GM19025 (cell line): ENCODE measurements at regions not wholly inside any gene's neighbourhood (a gene's known extent, or its start where the extent isn't known, plus 50 kb on each side); places are given as distances from the start of the nearest gene placed in this dataset.
"Not testable (repeated sequence)": the region's sequence is repeated elsewhere in the genome, so short reads cannot be mapped to it uniquely, and the experiment has no call there.

Experiments
- ATAC-seq: cut with Tn5 transposase; IDR thresholded peaks from one replicate; pipeline ENCODE4 v1.9.1; 2021; ENCODE audit warnings: mild to moderate bottlenecking, low read depth, moderate library complexity; ENCODE audit not compliant: unreplicated experiment

DNA sequence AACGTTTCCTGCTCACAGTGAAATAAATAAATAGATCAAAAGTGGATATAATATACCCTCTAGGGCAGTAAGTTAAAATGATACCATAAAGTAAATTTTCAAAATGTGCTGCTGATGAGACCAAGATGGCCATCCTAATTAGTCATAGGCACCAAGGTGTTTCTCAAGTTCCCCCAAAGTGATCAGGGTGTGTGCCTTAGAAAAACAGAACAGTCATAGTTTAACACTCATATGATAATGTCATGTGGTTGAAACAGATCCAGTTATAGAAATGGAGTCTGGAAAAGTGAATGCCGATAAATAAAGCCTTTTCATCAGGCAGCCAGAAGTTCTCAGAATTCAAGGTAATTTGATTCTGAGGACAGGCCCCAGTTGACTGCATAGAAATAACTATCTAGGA is 161.5 kb upstream of the CDKN2B start:
- ATAC-seq, result no peak

DNA sequence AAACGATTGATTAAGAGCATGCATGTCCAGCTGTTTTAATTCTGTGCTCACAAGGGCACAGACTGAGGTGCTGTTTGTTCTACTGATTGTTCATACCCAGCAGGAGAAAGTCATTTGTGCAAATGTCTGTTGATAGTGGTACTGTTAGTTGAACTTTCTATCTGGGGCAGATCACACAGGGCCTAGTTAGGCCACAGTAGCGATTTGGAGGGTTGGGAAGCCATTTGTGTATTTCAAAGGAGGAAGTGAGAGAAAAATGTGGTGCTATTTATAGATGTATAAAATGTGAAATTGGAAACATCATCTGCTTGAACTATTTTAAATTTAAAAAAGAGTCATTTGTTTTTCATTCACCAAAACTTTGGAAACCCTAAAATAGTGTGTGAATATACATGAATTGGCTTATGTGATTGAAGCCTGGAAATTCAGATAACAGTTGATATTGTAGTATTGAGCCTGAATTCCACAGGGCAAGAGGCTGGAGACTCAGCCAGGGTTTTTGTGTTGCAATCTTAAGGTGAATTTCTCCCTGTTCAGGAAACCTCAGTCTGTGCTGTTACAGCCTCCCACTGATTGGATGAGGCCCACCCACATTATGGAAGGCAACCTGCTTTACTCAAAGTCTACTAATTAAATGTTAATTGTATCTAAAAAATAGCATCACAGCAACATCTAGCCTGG is 162.0 kb upstream of the CDKN2B start:
- ATAC-seq, result no peak

DNA sequence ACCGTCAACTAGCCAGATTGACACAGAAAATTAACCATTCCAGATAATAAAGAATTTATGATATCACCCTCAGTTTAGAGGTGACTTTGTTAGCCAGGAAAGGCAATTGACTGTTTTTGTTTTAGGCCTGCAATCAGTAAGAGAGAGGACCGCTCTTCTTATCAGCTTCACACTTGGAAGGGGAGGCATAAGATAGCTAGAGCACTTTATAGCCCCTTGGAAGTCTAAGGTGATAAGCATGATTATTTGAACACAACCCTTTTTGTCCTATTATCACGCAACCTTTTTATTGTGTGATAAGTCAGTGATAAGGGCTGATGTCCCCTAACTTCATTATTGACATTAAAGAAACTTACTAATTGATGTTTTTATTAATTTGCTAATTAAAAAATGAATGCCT is 162.6 kb upstream of the CDKN2B start:
- ATAC-seq, result no peak

DNA sequence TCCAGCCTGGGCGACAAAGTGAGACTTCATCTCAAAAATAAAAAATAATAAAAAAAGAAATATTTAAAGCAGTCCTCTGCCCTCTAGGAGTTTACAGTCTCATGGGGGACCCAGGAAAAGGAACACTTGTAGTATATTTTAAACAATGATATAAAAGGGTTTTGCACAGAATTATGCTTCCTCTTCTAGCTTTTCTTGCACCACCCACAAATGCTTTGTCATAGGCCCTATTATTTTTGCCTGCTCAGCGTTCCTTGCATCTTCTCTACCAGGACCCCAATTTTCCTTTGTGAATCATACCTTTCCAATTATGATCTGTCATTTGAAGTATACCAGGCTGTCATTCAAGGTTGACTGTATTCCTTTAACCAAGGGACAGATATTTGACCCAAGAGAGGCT is 164.8 kb upstream of the CDKN2B start:
- no peak for ATAC-seq

DNA sequence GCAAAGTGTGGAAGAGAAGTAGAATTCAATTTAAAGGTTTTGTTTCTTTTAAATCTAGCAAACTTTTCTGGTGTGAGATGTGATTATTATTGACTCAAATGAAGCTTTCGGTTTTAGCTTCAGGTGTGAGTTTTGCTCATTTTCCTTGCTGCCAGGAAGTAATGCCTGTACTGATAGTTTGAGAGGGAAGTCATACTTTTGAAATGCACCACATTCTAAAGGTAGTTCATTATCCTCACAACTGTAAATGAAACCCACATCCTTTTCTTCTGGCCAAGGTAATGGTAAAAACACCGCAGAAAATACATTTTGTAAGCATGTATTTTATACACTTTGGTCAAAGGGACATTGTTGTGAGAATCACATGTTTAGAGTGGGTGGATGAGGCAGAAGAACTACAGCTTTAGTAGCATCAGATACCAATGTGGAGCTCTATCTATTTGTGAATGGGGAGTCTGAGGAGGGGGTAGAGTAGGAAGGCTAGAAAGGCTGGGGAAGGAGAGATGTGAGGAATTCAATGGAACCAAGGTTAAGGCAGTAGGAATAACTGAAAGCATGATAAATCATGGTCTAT is 167.0 kb upstream of the CDKN2B start:
- no peak for ATAC-seq

DNA sequence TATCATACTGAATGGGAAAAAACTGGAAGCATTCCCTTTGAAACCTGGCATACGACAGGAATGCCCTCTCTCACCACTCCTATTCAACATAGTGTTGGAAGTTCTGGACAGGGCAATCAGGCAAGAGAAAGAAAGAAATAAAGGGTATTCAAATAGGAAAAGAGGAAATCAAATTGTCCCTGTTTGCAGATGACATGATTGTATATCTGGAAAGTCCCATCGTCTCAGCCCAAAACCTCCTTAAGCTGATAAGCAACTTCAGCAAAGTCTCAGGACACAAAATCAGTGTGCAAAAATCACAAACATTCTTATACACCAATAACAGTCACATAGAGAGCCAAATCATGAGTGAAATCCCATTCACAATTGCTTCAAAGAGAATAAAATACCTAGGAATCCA is 171.9 kb upstream of the CDKN2B start:
- not testable (repeated sequence) for ATAC-seq

DNA sequence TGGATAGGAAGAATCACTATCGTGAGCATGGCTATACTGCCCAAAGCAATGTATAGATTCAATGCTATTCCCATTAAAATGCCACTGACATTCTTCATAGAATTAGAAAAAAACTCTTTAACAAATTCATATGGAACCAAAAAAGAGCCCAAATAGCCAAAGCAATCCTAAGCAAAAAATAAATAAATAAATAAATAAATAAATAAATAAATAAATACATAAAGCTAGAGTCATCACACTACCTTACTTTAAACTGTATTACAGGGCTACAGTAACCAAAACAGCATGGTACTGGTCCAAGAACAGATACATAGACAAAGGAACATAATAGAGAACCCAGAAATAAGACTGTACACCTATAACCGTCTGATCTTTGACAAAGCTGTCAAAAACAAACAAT is 180.4 kb upstream of the CDKN2B start:
- no peak for ATAC-seq

DNA sequence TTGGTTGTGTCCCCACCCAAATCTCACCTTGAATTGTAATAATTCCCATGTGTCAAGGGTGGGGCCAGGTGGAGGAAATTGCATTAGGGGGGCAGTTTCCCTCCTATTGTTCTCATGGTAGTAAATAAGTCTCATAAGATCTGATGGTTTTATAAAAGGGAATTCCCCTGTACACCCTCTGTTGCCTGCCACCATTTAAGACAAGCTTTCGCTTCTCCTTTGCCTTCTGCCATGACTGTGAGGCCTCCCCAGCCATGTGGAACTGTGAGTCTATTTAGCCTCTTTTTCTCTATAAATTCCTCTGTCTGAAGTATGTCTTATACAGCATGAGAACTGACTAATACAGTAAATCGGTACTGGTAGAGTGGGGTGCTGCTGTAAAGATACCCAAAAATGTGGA is 187.9 kb upstream of the CDKN2B start:
- ATAC-seq, result not testable (repeated sequence)

DNA sequence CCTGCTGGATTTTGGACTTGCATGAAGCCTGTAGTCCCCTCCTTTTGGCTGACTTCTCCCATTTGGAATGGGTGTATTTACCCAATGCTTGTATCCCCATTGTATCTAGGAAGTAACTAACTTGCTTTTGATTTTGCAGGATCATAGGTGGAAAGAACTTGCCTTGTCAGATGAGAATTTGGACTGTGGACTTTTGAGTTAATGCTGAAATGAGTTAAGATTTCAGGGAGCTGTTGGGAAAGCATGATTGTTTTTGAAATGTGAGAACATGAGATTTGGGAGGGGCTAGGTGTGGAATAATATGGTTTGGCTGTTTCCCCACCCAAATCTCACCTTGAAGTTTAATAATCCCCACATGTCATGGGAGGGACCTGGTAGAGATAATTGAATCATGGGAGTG is 189.6 kb upstream of the CDKN2B start:
- ATAC-seq, result no peak

DNA sequence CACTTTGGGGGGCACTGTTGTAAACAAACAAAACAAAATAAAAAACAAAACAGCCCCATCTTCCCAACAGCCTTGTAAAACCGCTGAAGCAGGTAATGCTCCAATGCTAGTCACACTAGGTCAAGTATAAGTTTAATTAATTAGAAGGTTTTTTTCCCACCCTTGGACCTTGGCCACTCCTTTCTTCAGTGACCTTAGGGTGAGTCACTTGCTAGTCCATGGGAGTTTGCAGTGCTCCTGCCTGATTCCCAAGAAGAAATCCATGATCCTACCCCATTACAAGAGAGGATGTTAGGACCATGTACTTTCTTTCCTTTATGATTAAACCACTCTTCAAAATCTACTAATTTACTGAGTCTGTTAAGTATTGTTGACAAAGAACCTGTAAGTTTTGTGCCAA is 192.2 kb upstream of the CDKN2B start:
- no peak for ATAC-seq

DNA sequence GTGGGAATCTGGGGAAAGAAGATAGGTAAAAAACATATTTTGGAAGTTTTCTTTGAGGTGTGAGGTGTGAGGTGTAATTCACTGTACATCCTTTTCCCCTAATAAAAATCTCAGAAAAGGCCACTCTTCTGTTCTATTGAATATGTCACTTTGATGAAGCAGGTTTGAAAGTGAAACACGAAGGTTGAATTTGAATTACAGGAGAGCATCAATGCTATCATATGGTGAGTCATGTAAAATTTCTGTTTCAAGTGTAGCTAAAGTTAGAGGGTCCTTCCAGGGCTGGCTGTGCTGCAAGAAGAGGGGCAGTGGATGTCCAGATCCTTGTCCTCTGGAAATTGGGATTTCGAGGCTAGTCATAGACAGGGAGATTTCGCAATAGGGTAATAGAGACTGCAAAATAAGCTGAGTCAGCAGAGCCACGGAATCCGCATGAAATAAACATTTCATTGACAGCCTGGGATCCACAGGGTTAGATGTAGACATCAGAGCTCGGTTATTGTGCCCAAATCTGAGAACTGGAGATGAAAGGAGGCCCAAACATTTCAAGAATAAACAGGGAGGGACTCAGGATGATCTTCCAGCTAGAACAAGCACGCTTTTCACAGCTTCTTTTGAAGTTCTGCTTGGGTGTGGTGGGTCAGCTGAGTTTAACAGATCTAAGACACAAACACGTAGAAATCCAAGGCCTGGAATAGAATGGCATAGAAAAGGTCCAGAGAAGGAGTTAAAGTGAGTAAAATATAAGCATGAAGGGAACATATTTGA is 194.4 kb upstream of the CDKN2B start:
- ATAC-seq, result no peak

DNA sequence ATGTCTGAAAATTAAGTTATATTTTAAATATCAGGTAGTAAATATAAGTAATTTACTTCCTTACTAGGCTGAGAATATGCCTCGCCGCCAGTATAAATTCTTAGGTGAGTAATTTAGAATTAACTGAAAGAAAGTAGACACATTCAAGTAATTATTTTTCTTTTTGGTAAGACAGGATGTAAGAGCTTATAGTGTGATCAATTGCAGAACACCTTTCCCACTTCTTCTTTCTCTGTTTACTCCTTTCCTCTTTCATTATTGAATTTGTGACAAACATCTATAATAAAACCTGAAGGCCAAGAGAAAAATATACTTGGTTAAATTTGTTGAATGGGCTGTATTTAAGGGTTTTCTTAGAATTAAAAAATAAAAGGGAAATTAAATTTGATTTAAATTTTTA is 195.1 kb upstream of the CDKN2B start:
- ATAC-seq, result no peak

DNA sequence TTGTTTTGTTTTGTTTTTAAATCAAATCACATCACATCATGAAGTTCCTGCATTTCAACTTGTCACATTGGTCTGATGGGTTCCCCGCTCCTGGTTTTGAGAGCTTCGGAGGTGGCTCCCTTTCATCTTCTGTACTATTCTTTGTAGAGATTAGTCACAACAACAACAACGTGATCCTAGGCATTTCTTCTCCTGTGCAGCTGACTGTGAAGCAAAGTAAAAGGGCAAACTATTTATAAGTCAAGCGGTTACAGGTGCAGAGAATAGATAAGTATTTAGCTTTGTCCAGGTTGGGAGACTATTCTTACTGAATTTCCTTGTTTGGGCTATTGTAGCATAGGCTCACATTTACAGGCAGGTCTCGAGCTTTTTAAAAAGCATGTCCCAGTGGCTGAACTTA is 197.7 kb upstream of the CDKN2B start:
- ATAC-seq, result no peak

DNA sequence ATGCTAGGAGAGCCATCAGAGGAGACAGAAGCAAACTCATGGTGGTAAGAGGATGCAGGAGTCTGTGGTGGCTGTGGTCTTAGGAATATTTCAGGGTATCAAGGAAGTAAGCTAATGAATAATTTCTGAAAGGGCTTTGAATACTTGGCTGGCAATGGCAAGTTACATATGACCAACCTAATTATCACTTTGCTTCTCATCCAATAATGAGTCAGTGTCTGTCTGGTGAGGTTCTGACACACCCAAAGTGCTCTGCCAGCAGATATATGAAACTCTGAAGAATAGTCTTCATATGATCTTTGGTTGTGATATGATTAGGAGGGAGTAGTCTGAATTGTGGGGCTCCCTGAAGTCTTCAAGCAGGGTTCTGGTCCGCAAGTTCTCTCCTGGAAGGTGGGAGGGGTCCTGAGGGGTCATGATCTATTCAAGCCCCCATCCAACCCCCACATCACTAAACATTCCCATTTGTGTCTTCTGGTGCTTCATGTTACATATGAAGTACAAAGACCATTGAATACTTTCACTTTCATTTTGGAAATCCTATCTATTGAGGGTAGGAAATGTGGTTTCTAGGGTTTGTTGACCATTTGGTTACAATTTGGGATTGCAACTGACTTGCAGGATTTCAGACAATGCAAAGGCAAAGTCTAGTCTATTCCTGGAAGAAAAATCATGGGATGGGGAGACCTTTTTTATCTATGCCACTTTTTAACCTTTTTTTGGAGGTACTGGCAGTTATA is 199.9 kb upstream of the CDKN2B start:
- no peak for ATAC-seq

DNA sequence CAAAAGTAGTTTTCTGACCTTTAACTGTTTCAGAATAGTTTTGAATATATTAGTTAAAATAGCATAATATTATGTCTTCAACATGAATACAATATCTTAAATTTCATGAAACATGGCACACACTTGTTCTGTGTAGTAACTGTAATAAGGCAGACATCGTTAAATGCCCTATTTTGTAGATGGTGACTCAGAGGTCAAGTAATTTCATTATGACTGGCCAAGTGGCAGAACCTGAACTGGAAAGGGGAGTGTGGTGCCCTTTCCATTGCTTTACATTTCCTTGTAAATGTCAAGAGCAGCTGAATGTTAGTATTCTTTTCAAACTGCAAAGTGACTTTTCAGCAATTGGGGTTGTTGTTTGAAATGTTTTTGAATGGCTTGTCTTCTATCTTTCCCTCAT is 201.2 kb upstream of the CDKN2B start:
- ATAC-seq, result no peak

DNA sequence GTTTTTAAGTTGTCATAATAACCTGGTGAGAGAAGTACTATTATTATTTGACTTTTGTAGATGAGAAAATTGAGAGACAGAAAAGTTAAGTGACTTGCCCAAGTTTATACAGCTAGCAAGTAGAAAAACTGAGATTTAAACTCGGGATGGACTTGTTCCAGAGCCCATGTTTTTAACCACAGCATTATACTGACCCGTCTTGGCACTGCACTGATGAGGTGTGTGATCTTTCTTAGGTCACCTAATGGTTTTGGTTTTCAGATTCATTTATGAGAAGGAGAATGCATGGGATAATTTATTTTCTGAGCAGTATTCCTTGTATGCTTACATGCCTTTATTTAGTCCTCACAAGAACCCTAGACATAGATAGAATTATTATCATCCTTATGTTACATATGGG is 201.8 kb upstream of the CDKN2B start:
- no peak for ATAC-seq

DNA sequence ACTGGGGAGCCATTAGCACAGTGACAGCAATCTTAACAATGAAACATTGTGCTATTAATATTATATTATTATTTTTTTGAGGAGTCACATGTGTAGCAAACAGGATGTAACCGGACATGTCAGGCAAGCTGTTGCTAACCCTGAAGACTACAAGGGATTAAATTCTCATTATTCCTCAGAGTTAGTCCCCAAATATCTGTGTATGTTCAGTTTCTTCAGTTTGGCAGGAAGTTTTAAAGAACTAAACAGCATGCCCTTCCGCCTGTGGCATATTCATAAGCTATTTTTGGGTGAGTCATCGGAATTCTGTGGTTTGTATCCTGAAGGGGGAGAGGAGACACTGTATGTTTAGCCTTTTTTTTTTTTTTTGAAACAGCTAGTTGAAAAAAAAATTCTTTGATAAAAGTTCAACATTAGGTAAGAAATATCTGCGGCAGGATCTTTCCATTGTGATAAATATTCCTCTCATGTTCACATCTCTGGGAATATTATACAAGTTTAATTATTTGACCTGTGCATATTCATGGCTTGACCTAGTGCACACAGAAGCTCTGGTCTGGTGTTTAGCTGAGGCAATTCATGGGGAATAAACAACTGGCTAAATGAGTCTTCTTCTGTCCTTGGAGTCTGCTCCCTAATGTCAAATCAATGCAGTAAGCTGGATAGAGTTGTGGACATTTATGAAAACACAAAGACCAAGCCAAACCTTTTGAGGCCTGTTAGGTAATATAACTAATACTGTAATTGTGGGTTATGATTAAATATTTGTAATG is 202.7 kb upstream of the CDKN2B start:
- no peak for ATAC-seq

DNA sequence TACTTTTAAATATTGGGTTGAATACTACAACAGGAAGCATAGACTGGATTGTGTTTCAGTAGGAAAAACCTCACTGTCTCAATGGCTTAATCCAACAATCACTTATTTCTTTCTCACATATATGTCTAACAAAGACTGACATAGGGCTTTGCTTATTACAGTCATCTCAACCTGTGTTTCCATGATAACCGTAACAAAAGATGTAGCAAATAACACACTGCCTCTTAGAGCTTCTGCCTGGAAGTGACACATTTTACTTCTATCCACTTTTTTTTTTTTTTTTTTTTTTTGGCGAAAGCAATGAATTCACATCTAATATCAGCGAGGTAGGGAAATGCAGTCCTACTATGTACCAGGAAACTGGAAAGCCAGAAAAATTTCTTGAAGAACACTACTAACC is 204.9 kb upstream of the CDKN2B start:
- no peak for ATAC-seq

DNA sequence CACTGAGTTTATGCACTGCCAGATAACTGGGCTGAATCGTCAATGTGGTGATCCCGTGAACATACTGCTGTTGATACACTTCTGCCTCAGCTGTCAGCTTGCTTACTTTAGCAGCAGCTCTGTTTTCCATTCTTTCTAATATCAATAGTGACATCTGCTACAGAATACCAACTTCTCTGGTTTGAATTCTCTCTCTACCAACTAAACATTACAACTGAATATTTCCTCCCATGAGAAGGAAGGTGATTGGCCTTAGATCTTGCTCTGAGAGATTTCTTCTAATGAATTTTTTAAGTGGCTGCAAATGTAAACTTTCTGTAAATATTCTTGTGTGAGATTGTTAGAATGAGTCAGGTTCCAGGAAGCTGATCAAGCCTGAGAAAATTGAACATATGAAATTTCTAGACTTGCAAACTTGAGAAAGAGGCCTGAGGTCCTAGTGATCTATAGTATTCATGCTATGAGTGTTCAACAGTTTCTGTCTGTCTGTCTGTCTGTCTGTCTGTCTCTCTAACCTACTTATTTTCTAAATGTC is 205.5 kb upstream of the CDKN2B start:
- ATAC-seq, result no peak

DNA sequence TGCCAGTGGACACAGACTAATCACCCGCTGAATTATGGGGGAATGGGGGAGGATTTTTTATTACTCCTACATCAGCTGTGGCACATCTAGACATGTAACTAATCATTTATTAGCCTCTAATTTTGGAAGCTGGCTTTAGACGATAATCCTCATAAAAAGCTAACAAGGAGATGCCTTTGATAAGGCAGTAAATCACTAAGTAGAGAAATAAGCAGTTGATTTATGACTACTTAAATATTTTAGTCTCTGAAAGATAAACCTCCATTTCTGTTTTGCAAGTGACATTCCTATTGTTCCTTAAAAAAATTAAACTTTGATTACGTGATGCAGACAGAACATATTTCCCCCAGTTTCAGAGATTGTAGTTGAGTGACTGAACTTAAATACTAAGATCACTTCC is 206.4 kb upstream of the CDKN2B start:
- no peak for ATAC-seq
